ENCODE measurements at regions not wholly inside any gene's neighbourhood (a gene's known extent, or its start where the extent isn't known, plus 50 kb on each side); places are given as distances from the start of the nearest gene placed in this dataset.

DNA sequence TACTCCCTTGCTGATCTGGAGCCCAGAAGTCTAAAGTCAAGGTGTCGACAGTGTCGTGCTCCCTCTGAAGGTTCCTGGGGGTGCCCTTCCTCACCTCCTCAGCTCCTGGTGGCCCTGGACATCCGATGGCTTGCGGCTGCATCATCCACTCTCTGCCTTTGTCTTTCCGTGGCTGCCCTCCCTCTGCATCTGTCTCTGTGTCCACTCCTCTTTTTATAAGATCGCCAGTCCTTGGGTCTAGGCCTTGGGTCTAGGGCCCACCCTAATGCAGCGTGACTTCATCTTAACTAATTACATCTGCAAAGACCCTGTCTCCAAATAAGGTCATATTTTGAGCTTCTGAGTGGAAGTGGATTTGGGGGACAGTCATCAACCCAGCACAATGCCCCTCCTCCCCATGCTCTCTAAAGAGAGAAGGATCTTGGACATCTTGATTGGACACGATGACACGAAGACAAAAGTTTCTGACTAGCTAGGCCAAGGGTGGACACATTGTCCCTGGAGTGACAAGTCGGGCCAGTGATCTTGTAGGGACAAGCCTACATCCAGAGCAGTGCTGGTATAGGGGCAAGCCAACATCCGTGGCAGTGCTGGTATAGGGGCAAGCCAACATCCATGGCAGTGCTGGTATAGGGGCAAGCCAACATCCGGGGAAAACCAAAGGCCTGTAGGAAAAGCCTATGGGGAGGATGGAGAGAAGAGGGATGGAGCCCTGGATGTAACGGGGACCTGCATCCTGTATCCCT lies 93.9 kb upstream of the DIO3 start:
- H3K9me3 ChIP-seq, result no peaks in the 10 kb centered on the region
- H3K36me3 ChIP-seq, result no peaks in the 10 kb centered on the region
- H3K27ac ChIP-seq, result no peak overlapping the region
- no peak overlapping the region for H3K4me3 ChIP-seq
- H3K4me1 ChIP-seq (replicated peaks), result no peaks in the 10 kb centered on the region
- intact Hi-C loops (cut with DNase I), result no loop called here
- WGBS, result 92% methylated on average over 13 of the region's 13 CpGs
- no peaks in the 10 kb centered on the region for H3K27me3 ChIP-seq (replicated peaks; ENCODE audit: insufficient read depth)
- no peak for DNase-seq (ENCODE audit: low spot score)
- no peak for TF ChIP-seq POLR2A (IDR thresholded peaks at IDR 0.05)
- TF ChIP-seq, protein P1, sequence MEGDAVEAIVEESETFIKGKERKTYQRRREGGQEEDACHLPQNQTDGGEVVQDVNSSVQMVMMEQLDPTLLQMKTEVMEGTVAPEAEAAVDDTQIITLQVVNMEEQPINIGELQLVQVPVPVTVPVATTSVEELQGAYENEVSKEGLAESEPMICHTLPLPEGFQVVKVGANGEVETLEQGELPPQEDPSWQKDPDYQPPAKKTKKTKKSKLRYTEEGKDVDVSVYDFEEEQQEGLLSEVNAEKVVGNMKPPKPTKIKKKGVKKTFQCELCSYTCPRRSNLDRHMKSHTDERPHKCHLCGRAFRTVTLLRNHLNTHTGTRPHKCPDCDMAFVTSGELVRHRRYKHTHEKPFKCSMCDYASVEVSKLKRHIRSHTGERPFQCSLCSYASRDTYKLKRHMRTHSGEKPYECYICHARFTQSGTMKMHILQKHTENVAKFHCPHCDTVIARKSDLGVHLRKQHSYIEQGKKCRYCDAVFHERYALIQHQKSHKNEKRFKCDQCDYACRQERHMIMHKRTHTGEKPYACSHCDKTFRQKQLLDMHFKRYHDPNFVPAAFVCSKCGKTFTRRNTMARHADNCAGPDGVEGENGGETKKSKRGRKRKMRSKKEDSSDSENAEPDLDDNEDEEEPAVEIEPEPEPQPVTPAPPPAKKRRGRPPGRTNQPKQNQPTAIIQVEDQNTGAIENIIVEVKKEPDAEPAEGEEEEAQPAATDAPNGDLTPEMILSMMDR (IDR thresholded peaks at IDR 0.05), result no peak
- no peak for TF ChIP-seq POLR2AphosphoS5 (IDR thresholded peaks at IDR 0.05)

DNA sequence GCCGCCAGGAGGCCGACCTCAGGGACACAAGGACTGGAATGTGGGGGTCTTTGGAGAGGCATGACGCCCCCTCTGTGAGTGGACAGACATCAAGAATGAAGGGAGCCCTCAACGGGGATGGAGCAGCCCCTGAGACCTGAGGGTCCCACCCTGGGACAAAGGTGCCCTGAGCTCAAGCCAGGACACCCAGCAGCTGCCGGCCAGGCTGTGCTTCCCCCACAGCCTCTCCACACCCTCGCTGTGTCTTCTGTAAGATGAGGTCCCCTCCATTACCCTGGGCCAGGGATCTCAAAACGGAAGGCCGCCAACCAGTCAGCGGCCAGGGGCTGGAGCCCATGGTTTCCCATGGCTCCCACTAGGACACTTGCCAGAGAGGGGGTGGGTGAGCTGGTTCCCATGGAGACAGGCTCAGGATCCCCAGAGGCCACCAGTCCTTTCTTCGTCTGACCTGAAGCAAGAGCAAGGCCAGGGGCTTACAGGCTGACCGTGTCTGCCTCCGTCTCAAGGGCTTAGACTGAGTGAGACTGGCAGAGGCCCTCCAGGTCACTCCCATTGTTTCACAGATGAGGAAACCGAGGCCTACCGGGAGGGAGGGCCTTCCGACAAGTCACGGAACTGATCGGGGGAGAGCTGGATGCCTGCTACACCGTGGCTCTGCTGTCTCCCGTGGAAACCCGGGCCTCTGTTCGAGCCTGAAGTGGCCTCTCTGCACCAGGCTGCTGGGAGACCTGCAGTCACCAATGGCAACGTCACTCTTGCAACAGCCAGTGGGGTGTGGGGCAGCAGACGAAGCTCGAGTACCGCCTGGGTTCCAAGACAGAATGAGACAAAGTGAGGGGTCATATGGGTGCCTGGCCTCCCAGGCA lies 91.7 kb upstream of the DIO3 start:
- H3K4me3 ChIP-seq, result no peak overlapping the region
- no peaks in the 10 kb centered on the region for H3K4me1 ChIP-seq (replicated peaks)
- intact Hi-C loops (cut with DNase I), result no loop called here
- no peaks in the 10 kb centered on the region for H3K9me3 ChIP-seq
- no peak for DNase-seq (ENCODE audit: low spot score)
- H3K36me3 ChIP-seq, result no peaks in the 10 kb centered on the region
- H3K27me3 ChIP-seq (replicated peaks; ENCODE audit: insufficient read depth), result no peaks in the 10 kb centered on the region
- no peak for TF ChIP-seq POLR2AphosphoS5 (IDR thresholded peaks at IDR 0.05)
- TF ChIP-seq, protein P1 (IDR thresholded peaks at IDR 0.05), result no peak
- TF ChIP-seq POLR2A (IDR thresholded peaks at IDR 0.05), result no peak
- H3K27ac ChIP-seq, result no peak overlapping the region
- WGBS, result 86% methylated on average over 22 of the region's 25 CpGs

- 86% methylated on average over 12 of the region's 12 CpGs for WGBS
- Histone ChIP-seq H3K27ac (no peak overlapping the region), H3K4me3 (no peak overlapping the region), H3K4me1 (replicated peaks) (no peaks in the 10 kb centered on the region), H3K27me3 (replicated peaks; ENCODE audit: insufficient read depth) (no peaks in the 10 kb centered on the region), H3K36me3 (no peaks in the 10 kb centered on the region), H3K9me3 (no peaks in the 10 kb centered on the region)
- TF ChIP-seq POLR2A (IDR thresholded peaks at IDR 0.05) (no peak), POLR2AphosphoS5 (IDR thresholded peaks at IDR 0.05) (no peak)
- TF ChIP-seq, protein P1 (IDR thresholded peaks at IDR 0.05), result no peak
- intact Hi-C loops (cut with DNase I), result no loop called here
- no peak for DNase-seq (ENCODE audit: low spot score)
Observed at GRCh38 chr14:101470266-101470665, 91.0 kb upstream of the DIO3 start.

- TF ChIP-seq POLR2AphosphoS5 (IDR thresholded peaks at IDR 0.05) (no peak), POLR2A (IDR thresholded peaks at IDR 0.05) (no peak)
- TF ChIP-seq, protein P1 (IDR thresholded peaks at IDR 0.05), result no peak
- Histone ChIP-seq H3K9me3 (no peaks in the 10 kb centered on the region), H3K27me3 (replicated peaks; ENCODE audit: insufficient read depth) (no peaks in the 10 kb centered on the region), H3K4me3 (no peak overlapping the region), H3K27ac (no peak overlapping the region), H3K36me3 (no peaks in the 10 kb centered on the region), H3K4me1 (replicated peaks) (no peaks in the 10 kb centered on the region)
- intact Hi-C loops (cut with DNase I), result no loop called here
- no peak for DNase-seq (ENCODE audit: low spot score)
- 84% methylated on average over 15 of the region's 16 CpGs for WGBS
Observed at GRCh38 chr14:101471723-101472517, 89.4 kb upstream of the DIO3 start.

All from prostate gland (tissue), 2 donors.